Left hindlimb (tissue), 1 donor: ENCODE measurements at regions not wholly inside any gene's neighbourhood (a gene's known extent, or its start where the extent isn't known, plus 50 kb on each side); places are given as distances from the start of the nearest gene placed in this dataset.
A peak's percentile ranks its signal among the peaks of the same experiment; 100 is the strongest.

Experiments
- DNase-seq: peaks from one replicate; pipeline ENCODE4 v3.0.0-alpha.2; 2018

- no peak for DNase-seq
Measured at GRCh38 chr6:6897140-6897539, 210.6 kb upstream of the RREB1 start.

DNA sequence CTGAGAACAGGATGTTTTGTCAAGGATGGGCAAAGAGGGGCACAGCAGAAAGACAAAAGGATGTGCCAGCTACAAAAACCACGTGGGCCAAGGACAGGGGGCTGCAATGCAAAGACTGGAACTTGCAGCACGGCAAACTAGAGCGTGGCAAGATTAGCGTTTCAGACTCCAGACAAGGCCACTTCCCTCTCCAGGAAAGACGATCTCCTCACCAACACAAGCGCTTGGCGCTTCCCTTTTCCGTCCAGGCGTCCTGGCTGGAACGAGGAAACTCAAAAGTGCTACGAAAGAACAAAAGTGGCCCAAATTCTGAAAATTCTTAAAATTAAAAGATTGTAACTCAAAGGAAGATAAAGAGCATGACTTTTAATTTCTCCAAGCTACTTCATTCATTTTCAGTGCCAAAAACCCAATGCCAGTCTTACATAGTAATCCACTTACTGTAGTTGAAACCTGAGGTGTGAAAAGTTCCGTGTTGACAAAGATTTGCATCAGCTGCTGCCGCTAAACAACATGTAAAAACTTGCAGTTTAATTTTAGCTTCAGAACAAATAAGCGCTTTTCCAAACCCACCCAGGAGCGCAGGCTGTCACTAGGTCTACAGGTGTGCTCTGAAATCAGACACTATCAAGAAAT, 207.1 kb upstream of the RREB1 start:
- no peak for DNase-seq

DNA sequence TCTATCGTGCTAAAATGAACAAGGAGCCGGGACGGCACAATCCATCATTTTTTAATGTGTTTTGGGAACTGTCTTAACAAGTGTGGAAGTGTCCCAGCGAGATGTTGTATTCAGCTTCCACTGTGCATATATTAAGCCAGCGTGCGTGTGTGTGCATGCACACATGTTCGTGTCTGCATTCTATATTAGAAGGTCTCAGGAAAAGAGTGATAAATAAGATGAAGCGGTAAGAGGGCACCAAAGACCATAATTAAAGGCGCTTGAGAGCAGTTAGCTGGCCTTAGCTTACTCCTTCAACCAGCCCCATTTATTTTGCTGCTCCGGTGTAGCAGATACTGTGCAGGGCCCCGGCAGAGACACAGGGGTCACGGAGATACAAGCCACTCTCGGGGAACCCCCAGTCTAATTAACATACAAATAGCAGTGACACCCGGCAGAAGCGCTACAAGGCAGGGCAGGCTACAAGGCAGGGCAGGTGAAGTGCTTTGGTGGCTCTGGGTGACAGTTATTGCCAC, 206.5 kb upstream of the RREB1 start:
- no peak for DNase-seq

GRCh38 chr6:6901945-6902344, 205.8 kb upstream of the RREB1 start:
- DNase-seq: no peak

DNA sequence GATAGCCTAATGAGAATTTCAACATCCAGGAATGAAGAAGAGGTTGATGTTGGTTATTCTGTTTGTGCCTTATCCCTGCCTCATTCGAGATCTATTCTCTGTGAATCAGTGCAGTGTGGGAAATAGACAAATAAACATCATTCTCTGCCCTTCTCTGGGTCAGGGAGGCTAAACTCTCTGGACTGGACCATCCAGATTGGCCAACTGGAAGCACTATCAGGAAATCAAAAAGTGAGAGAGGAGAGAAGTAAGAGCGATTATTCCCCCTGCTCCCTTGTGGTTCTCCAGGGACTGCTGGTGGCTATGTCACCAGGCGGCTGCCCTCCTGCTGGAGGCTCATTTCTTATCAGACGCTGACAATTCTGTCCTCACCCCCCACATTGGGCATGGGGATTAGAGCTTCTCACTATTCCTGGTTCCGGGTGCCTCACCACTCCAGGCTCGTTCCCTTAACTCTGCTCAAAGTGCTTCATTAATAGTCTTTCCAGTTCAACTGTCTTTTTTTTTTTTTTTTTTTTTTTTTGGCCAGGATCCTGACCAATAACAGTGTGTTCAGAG, 201.7 kb upstream of the RREB1 start:
- no peak for DNase-seq

GRCh38 chr6:6906570-6907213, 201.1 kb upstream of the RREB1 start:
- DNase-seq: no peak

DNA sequence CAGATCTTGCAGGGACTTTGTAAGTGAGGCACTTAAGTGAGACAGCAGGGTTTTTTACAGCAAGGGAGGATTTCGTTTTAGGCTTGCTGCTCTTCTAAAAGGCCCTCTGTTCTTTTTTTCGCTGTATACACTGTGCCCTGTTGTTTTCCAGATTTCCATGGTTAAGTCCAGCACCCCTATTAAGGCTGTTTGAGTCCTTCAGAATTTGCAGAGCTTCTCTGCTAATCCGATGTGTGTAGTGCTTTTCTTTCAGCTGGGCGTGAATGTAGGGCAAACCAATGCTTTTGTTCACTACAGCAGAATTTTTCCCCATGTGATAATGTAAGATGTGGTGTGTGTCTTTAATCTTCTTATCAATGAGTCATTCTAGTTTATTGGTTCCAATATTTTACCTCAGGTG, 200.5 kb upstream of the RREB1 start:
- DNase-seq: no peak

DNA sequence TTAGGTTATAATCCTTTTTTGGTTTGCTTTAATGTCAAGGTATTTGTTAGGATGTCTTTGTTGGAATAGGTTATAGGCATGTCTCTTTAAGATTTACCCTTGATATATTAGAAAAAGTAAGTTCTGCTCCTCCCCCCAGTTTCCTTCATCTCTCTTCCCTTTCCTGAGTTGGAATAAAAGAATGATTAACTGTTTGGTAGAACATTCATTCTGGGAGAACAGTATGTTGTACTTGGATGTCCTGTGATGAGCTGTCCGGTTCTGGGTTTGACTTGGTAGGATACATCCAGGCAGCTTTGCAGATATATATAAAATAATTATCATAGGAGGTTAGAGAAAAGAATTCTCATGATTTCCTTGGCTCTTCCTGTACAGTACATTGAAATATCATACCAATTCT, 199.6 kb upstream of the RREB1 start:
- no peak for DNase-seq

DNA sequence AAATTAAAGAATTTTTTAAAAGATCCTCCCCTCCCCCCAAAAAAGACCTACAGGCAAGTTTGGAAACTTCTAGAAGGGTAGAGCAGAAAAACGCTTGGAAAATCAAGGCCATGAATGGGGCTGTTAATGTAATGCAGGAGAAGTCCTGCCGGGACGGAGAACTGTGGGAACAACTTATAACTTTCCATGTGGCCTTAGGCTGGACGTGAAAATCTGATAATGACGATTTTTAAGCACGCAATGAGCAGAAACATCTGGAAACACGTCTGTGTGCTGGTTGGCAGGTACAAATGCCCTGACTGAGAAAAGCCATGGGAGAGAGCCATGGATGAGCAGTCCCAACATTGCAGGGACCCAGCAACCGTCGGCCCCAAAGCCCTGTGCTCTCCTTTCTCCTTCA, 198.7 kb upstream of the RREB1 start:
- DNase-seq: no peak

GRCh38 chr6:6910734-6911295, 196.9 kb upstream of the RREB1 start:
- DNase-seq: no peak

DNA sequence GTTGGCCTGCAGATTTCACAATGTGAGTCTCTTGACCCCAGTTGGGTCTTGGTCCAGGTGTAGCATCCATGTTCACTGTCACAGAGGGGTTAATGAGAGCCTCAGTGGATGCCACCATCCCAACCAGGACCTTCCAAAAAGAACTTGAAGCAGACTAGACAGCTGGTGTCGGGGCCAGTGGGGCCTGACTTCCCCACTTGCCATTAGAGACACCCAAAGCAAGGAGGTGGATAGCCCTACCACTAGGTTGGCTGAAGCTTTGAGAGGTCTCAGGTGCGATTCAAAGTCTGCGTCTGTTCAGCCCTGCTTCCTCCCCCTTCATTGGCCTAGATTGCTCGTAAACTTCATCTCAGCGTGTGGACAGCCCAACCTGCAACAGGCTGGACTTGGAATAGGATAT, 196.4 kb upstream of the RREB1 start:
- no peak for DNase-seq

DNA sequence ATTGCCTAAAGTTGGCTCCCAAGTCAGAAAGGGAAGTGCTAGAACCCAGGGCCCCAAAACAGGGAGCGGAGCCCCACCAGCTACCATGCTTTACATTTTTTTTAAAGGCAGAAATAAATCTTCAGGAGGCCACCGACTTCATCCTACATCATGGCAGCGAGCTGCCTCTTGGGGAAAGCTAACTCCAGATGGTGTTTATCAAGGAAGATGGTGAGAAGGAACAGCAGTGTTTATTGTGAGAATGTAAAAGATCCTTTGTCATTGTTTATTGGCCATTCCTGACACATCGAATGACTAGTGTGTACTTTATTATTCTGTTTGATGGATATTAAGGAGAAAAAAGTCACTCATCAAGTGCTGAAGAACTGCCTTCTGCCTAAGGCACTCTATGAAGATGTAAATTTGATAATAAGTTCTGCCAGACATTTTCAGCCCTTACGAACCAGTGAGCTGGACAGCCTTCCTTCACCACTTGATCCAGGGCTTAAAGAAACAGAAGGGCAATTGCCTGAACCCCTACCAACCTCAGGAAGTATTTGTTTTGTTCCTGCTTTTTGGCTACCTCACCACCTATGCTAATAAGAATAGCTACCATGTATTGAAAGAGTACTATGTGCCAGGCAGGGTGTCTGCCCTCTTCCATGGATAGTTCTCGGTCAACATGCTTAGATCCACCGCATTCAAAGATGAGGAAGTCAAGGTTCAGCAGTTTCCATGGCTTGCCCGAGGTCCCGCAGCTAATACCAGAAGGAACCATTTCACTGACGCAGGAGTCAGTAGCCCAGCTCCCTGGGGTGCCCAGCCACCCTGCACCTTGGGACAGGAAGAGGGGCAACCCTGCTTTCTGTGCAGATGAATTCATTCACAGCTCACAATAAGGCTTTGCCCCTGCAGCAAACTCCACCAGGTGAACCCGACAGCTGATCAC, 194.7 kb upstream of the RREB1 start:
- DNase-seq: no peak

DNA sequence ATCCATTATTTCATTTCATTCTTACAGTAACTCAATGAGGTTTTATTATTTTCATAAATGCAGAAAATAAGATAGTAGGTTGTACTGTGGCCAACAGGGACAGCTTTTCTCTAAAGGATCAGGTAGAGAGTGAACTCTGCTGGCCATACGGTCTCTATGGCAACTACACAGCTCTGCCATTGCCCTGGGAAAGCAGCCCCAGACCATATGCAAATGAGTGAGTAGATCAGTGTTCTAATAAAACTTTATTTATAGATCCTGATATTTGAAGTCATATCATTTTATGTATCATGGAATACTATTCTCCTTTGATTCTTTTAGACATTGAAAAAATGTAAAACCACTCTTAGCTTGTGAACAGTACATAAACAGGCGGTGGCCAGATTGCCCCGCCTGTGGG, 192.5 kb upstream of the RREB1 start:
- no peak for DNase-seq

DNA sequence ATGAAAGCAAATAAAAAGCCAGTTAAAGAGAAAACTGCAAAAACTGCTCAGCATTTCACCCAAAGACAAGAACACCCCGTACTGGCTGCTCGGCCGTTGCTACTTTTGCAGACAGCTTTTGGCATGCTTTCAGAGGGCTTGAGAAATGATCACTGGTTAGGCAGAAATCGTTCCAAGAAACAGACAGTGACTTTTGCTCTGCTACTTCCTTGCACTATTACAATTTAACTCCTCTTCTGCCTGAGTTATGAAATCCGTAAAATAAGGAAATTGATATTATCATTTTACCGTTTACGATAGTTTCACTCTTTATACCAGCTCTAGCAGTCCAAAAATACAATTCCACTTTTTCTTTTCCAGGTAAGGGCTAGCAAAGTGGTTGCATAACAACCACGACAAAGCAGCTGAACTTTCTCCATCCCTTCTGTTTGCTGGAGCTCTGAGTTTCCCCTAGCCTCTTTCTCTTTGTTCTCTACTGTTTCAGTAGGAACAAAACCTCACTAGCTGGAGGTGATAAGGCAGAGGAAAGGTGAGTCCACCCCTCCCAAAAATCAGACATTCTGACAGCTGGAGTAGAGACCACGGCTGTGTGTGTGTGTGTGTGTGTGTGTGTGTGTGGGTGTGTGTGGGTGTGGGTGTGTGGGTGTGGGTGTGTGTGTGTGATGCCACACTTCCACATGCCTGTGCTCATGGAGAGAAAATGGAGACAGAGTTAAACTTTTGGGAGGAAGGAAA, 191.8 kb upstream of the RREB1 start:
- DNase-seq: peak; percentile 65

DNA sequence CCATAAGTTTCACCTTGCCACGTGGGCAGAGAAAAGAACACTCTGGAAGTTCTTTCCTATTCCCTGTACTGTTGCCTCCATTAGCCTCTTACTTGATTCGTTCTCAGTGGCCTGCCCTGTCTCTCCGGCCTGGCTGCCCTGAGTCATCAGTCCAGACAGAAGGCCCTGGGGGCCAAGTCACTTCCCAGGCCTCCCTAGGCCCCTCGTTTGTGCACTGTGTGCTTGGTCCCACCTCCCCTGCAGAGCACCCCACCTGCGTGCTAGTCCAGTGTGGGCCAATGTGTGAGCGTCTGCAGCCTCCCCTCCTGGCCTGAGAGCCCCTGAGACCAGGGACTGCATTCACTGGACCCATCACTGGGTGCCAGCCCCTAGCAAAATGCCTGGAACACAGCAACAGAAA, 191.2 kb upstream of the RREB1 start:
- DNase-seq: no peak

- DNase-seq: no peak
Measured at GRCh38 chr6:6918216-6918983, 189.4 kb upstream of the RREB1 start.

GRCh38 chr6:6919173-6919572, 188.6 kb upstream of the RREB1 start:
- no peak for DNase-seq

DNA sequence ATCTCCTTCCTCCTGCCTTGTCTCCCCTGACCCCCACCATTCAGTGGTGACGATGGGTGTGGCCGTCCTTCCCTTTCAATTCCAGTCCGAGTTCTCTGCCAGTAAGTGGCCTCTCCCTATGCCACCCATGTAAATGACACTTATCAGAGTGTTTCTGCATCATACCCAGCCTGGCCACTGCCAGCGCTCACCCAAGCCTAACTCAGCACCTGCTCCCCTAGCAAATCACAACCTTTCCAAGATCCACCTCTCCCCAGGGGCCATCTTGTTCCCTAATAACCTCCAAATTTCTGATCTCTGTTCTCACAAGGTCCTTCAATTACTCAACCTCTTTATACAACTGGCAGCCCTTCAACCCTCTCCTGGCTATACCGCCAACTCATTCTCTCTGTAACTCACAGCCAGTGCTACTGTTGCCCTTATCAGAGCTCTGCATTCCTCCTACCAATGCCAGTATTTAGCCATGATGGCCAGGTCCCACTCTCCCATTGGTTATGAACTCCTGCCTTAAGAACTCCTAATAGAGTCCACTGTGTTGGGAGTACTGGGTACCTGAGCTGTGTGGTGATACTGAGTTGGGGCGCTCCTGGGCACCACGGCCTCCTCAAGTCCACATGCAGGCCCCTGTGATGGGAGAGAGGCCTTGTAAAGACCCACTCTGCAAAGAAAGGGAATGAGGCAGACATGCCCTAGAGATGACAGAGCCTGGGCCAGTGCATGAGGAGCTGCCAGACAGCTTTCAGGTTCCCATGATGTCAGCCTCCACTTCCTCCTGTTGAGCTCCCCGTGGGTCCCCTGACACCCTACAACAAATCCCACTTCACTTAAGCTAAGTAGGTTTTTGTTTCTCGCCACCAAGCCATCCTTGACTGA, 187.4 kb upstream of the RREB1 start:
- no peak for DNase-seq

GRCh38 chr6:6920987-6921313, 186.8 kb upstream of the RREB1 start:
- DNase-seq: no peak

DNA sequence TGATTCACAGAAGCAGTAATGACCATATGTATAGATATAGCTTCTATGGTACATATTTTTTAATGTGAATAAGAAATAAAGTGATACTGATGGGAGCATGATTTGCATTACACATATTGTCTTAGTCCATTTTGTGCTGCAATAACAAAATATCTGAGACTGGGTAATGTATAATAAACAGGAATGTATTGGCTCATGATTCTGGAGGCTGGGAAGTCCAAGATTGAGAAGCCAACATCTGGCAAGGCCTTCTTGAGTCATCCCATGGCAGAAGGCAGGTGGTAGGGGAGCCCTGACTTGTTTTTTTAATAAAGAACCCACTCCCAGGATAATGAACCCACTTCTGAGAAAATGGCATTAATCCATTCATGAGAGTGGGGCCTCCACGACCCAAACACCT, 185.6 kb upstream of the RREB1 start:
- no peak for DNase-seq

DNA sequence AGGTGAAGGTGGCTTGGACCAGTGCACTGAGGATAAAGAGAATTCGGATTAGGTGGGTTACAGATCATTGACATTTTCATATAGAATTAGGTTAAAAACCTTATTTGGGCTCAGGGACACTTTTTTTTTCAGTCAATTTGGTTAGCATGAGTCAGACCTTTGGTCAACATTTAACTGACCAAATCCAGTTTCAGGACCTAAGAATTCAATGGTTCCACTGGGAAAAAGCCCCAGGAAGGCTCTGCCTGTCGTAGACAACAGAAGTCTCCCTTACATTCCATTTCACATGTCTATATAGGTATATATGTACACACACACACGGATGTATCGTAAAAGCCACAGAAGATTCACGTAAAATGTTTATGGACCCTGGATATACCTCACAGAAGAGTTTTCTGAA, 184.2 kb upstream of the RREB1 start:
- DNase-seq: no peak
